Neural cell (in vitro differentiated cells): ENCODE measurements at regions not wholly inside any gene's neighbourhood (a gene's known extent, or its start where the extent isn't known, plus 50 kb on each side); places are given as distances from the start of the nearest gene placed in this dataset.

ENCODE experiments used
- H2AFZ ChIP-seq: fragments of 200-600, 300-800 bp; sonication (generic), shearing (Covaris generic); 2 replicates; pipeline ENCODE4 v1.6.0; 2014; ENCODE audit warnings: low read depth, mild to moderate bottlenecking, antibody characterized with exemption, low read length, moderate library complexity
- H3F3A ChIP-seq: fragments of 200-600 bp; shearing (Covaris generic); 2 replicates; pipeline ENCODE4 v1.6.1; 2016; ENCODE audit warnings: mild to moderate bottlenecking, moderate library complexity, mixed read lengths, antibody characterized with exemption, low read length; ENCODE audit not compliant: insufficient read depth, poor library complexity, severe bottlenecking
- H3K27ac ChIP-seq: fragments of 200-600, 300-800 bp; sonication (generic), shearing (Covaris generic); 2 replicates; pipeline ENCODE4 v1.5.1; 2014; ENCODE audit warnings: mild to moderate bottlenecking, low read length, moderate library complexity
- H3K27me3 ChIP-seq: fragments of 300-800, 200-600 bp; sonication (generic), shearing (Covaris generic); 2 replicates; pipeline ENCODE4 v1.6.0; 2014; ENCODE audit warnings: mild to moderate bottlenecking, low read depth, low read length, moderate library complexity; ENCODE audit not compliant: insufficient read depth
- H3K36me3 ChIP-seq: fragments of 300-800, 200-600 bp; sonication (generic), shearing (Covaris generic); 2 replicates; pipeline ENCODE4 v1.5.1; 2014; ENCODE audit warnings: mild to moderate bottlenecking, antibody characterized with exemption, low read length, moderate library complexity; ENCODE audit not compliant: insufficient read depth
- H3K4me2 ChIP-seq: fragments of 300-800, 200-600 bp; sonication (generic), shearing (Covaris generic); 2 replicates; pipeline ENCODE4 v1.6.0; 2014; ENCODE audit warnings: mild to moderate bottlenecking, low read length
- H3K4me3 ChIP-seq: fragments of 300-800, 200-600 bp; sonication (generic), shearing (Covaris generic); 2 replicates; pipeline ENCODE4 v1.5.1; 2014; ENCODE audit warnings: mild to moderate bottlenecking, low read length, moderate library complexity
- H3K79me2 ChIP-seq: fragments of 200-600 bp; shearing (Covaris generic); replicated peaks from 2 replicates; pipeline ENCODE4 v1.6.0; 2014; ENCODE audit warnings: mild to moderate bottlenecking, low read length, moderate library complexity; ENCODE audit not compliant: insufficient read depth
- H3K9ac ChIP-seq: fragments of 300-800, 200-600 bp; sonication (generic), shearing (Covaris generic); 2 replicates; pipeline ENCODE4 v1.6.1; 2016; ENCODE audit warnings: mild to moderate bottlenecking, low read length, mixed read lengths
- H3K9me2 ChIP-seq: fragments of 200-600 bp; shearing (Covaris generic); 2 replicates; pipeline ENCODE4 v1.6.1; 2016; ENCODE audit warnings: mild to moderate bottlenecking, low read length, mixed read lengths; ENCODE audit not compliant: insufficient read depth
- H3K9me3 ChIP-seq: fragments of 200-600, 300-800 bp; sonication (generic), shearing (Covaris generic); 2 replicates; pipeline ENCODE4 v1.6.1; 2016; ENCODE audit warnings: mild to moderate bottlenecking, mixed run types, low read length, moderate library complexity, mixed read lengths
- H4K20me1 ChIP-seq: fragments of 200-600 bp; shearing (Covaris generic); 2 replicates; pipeline ENCODE4 v1.6.1; 2016; ENCODE audit warnings: mild to moderate bottlenecking, mixed run types; ENCODE audit not compliant: insufficient read depth
- CTCF ChIP-seq: fragments of 450-650 bp; IDR thresholded peaks from 2 replicates; pipeline ENCODE4 v1.5.1; 2014; ENCODE audit warnings: antibody characterized with exemption, mild to moderate bottlenecking, moderate library complexity; ENCODE audit not compliant: poor library complexity, severe bottlenecking
- EP300 ChIP-seq: fragments of 450-650 bp; conservative IDR thresholded peaks from 2 replicates; pipeline ENCODE4 v1.6.1; 2014; ENCODE audit warnings: antibody characterized with exemption, mild to moderate bottlenecking, moderate library complexity; ENCODE audit not compliant: poor library complexity, severe bottlenecking
- EZH2 ChIP-seq: fragments of 200-600, 300-800 bp; shearing (Covaris generic), sonication (generic); IDR thresholded peaks from 2 replicates; pipeline ENCODE4 v1.6.1; 2014; ENCODE audit warnings: antibody characterized with exemption, low read length, borderline replicate concordance, mild to moderate bottlenecking; ENCODE audit not compliant: insufficient read depth, poor library complexity, severe bottlenecking
- MXI1 ChIP-seq: fragments of 450-650 bp; conservative IDR thresholded peaks from 2 replicates; pipeline ENCODE4 v1.6.1; 2014; ENCODE audit warnings: antibody characterized with exemption, mild to moderate bottlenecking; ENCODE audit not compliant: poor library complexity, severe bottlenecking
- POLR2AphosphoS5 ChIP-seq: IDR thresholded peaks from 2 replicates; pipeline ENCODE4 v1.6.1; 2012
- RAD21 ChIP-seq: fragments of 450-650 bp; conservative IDR thresholded peaks from 2 replicates; pipeline ENCODE4 v1.6.1; 2014; ENCODE audit warnings: antibody characterized with exemption, mild to moderate bottlenecking, moderate library complexity
- REST ChIP-seq: IDR thresholded peaks from 2 replicates; pipeline ENCODE4 v1.6.1; 2012; ENCODE audit warnings: borderline replicate concordance
- SMC3 ChIP-seq: fragments of 450-650 bp; conservative IDR thresholded peaks from 2 replicates; pipeline ENCODE4 v1.6.1; 2014; ENCODE audit warnings: antibody characterized with exemption, mild to moderate bottlenecking, moderate library complexity; ENCODE audit not compliant: poor library complexity
- TAF1 ChIP-seq: IDR thresholded peaks from 2 replicates; pipeline ENCODE4 v1.6.1; 2012; ENCODE audit warnings: low read depth

GRCh38 chr4:104815665-104816064 lies 321.0 kb upstream of the CXXC4 start:
- H3K9me3 ChIP-seq = no peaks in the 10 kb centered on the region
- H3K27ac ChIP-seq = no peak overlapping the region
- H2AFZ ChIP-seq = no peak overlapping the region
- H3F3A ChIP-seq = no peaks in the 10 kb centered on the region
- TF ChIP-seq EZH2 = no peak
- TF ChIP-seq CTCF = no peak
- TF ChIP-seq POLR2AphosphoS5 = no peak
- TF ChIP-seq RAD21 = no peak
- TF ChIP-seq SMC3 = no peak
- TF ChIP-seq EP300 = no peak
- TF ChIP-seq REST = no peak
- no peak for TF ChIP-seq MXI1
- TF ChIP-seq TAF1 = no peak
- H3K27me3 ChIP-seq = no peaks in the 10 kb centered on the region
- no peaks in the 10 kb centered on the region for H3K36me3 ChIP-seq
- H4K20me1 ChIP-seq = no peaks in the 10 kb centered on the region
- no peak overlapping the region for H3K4me2 ChIP-seq
- no peak overlapping the region for H3K9ac ChIP-seq
- no peaks in the 10 kb centered on the region for H3K9me2 ChIP-seq
- H3K4me3 ChIP-seq = no peak overlapping the region
- no peaks in the 10 kb centered on the region for H3K79me2 ChIP-seq

GRCh38 chr4:104818579-104818978 lies 323.9 kb upstream of the CXXC4 start:
- Histone ChIP-seq H3K36me3 (no peaks in the 10 kb centered on the region), H3K9me2 (no peaks in the 10 kb centered on the region)
- TF ChIP-seq RAD21 = no peak
- TF ChIP-seq REST = no peak
- no peak for TF ChIP-seq EZH2
- no peak for TF ChIP-seq MXI1
- TF ChIP-seq CTCF = no peak
- no peak for TF ChIP-seq SMC3
- TF ChIP-seq EP300 = no peak
- no peak for TF ChIP-seq TAF1
- TF ChIP-seq POLR2AphosphoS5 = no peak

More at GRCh38 chr4:104818579-104818978, 323.9 kb upstream of the CXXC4 start:
- Histone ChIP-seq H3F3A (no peaks in the 10 kb centered on the region), H3K4me3 (no peak overlapping the region), H3K9ac (no peak overlapping the region), H2AFZ (no peak overlapping the region), H3K27ac (no peak overlapping the region), H3K79me2 (no peaks in the 10 kb centered on the region), H3K27me3 (no peaks in the 10 kb centered on the region), H4K20me1 (no peaks in the 10 kb centered on the region), H3K4me2 (no peak overlapping the region), H3K9me3 (no peaks in the 10 kb centered on the region)
